ENCODE measurements at regions not wholly inside any gene's neighbourhood (a gene's known extent, or its start where the extent isn't known, plus 50 kb on each side); places are given as distances from the start of the nearest gene placed in this dataset.
"Not testable (repeated sequence)": the region's sequence is repeated elsewhere in the genome, so short reads cannot be mapped to it uniquely, and the experiment has no call there.

DNA sequence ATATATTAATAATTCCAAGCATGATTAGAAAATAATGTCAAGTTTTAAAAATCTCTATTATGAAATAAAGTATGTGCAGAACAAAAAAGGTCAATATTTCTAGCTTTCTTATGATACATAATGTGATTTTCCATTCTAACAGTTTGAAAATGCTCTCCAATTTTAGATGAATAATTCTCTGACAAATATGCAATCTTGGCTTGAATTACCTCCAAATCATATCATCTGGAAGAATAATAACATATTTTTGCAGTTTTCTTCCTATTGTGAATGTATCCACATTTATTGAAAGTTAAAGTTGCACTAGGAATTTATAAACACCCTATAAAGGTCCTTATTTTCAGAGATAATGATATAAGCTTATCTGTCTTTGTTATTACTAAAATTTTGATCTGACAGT lies 548.5 kb upstream of the SLC10A2 start:
- Mint-ChIP-seq H3K27ac (ENCODE audit: unreplicated experiment) (no peak overlapping the region), H3K4me1 (ENCODE audit: low read depth, unreplicated experiment) (peaks cover 21% of the 10 kb centered on the region), H3K4me3 (ENCODE audit: unreplicated experiment) (no peak overlapping the region), H3K36me3 (ENCODE audit: unreplicated experiment) (peaks cover 6% of the 10 kb centered on the region), H3K9me3 (ENCODE audit: unreplicated experiment) (no peaks in the 10 kb centered on the region), H3K27me3 (ENCODE audit: unreplicated experiment) (no peaks in the 10 kb centered on the region)
- TF ChIP-seq, protein P1, sequence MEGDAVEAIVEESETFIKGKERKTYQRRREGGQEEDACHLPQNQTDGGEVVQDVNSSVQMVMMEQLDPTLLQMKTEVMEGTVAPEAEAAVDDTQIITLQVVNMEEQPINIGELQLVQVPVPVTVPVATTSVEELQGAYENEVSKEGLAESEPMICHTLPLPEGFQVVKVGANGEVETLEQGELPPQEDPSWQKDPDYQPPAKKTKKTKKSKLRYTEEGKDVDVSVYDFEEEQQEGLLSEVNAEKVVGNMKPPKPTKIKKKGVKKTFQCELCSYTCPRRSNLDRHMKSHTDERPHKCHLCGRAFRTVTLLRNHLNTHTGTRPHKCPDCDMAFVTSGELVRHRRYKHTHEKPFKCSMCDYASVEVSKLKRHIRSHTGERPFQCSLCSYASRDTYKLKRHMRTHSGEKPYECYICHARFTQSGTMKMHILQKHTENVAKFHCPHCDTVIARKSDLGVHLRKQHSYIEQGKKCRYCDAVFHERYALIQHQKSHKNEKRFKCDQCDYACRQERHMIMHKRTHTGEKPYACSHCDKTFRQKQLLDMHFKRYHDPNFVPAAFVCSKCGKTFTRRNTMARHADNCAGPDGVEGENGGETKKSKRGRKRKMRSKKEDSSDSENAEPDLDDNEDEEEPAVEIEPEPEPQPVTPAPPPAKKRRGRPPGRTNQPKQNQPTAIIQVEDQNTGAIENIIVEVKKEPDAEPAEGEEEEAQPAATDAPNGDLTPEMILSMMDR (IDR thresholded peaks at IDR 0.05; ENCODE audit: partially characterized antibody, unreplicated experiment), result no peak
- no peak for DNase-seq

DNA sequence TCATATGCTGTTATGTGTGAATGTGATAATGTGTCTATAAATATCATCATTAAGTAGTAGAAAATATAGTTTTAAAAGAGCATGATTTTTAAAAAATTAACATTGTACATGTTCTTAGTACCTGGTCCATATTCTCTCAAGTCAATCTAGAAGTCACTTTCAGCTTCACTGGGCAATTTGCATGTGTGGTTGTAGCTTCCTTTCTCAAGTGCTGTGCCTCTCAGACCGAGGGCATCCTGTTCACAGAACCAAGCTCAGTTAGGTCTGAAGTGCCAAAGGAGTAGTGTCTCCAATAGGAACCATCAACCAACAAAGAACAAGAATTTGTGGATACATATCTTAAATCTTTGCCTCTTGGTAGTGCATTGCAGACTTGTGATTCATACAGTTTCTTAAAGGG lies 541.8 kb upstream of the SLC10A2 start:
- Mint-ChIP-seq H3K36me3 (ENCODE audit: unreplicated experiment) (no peaks in the 10 kb centered on the region), H3K27ac (ENCODE audit: unreplicated experiment) (no peak overlapping the region), H3K9me3 (ENCODE audit: unreplicated experiment) (no peaks in the 10 kb centered on the region), H3K4me3 (ENCODE audit: unreplicated experiment) (no peak overlapping the region), H3K4me1 (ENCODE audit: low read depth, unreplicated experiment) (no peaks in the 10 kb centered on the region), H3K27me3 (ENCODE audit: unreplicated experiment) (peaks cover 3% of the 10 kb centered on the region)
- TF ChIP-seq, protein P1 (IDR thresholded peaks at IDR 0.05; ENCODE audit: partially characterized antibody, unreplicated experiment), result no peak
- no peak for DNase-seq

DNA sequence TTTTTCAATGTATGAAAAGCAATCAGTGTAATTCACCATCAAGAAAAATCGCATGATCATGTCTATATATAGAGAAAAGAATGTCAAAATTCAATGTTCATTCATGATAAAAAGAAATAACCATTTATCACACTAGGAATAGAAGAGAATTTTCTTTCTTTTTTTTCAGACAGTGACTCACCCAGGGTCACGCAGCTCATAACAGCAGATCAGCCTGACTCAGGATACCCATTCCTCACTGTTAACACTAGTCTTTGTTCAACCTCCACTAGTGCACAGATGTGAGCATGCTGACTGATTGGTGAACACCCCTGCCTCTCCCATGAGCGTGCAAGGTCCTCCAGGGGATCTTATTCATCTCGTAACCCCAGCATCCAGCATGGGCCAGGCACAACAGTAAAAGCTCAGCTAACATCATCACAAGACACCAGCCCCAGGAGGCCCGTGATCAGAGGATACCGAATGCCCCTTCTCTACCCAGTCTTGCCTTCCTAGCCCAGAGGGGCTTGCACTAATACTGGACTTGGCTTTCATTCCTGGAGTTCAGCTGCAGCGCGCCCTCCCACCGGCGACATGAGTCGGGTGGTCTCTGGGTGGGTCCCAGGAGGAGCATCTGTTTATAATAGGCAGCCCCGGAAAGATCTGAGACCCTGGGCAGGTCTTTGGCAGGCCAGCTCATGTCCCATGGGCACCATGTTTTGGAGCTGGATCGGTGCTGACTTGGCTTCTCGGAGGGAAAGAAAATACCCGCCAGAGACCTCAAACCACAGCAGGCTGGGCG lies 539.5 kb upstream of the SLC10A2 start:
- Mint-ChIP-seq H3K27me3 (ENCODE audit: unreplicated experiment) (peaks cover 3% of the 10 kb centered on the region), H3K36me3 (ENCODE audit: unreplicated experiment) (no peaks in the 10 kb centered on the region), H3K4me3 (ENCODE audit: unreplicated experiment) (no peak overlapping the region), H3K4me1 (ENCODE audit: low read depth, unreplicated experiment) (no peaks in the 10 kb centered on the region), H3K27ac (ENCODE audit: unreplicated experiment) (no peak overlapping the region), H3K9me3 (ENCODE audit: unreplicated experiment) (no peaks in the 10 kb centered on the region)
- DNase-seq, result no peak
- TF ChIP-seq, protein P1 (IDR thresholded peaks at IDR 0.05; ENCODE audit: partially characterized antibody, unreplicated experiment), result no peak

- H3K4me1 Mint-ChIP-seq (ENCODE audit: low read depth, unreplicated experiment); H3K27ac Mint-ChIP-seq (ENCODE audit: unreplicated experiment); H3K36me3 Mint-ChIP-seq (ENCODE audit: unreplicated experiment); DNase-seq; H3K4me3 Mint-ChIP-seq (ENCODE audit: unreplicated experiment); H3K9me3 Mint-ChIP-seq (ENCODE audit: unreplicated experiment); H3K27me3 Mint-ChIP-seq (ENCODE audit: unreplicated experiment): not testable (repeated sequence)
Measured at GRCh38 chr13:103599870-103600269, 533.7 kb upstream of the SLC10A2 start.

DNA sequence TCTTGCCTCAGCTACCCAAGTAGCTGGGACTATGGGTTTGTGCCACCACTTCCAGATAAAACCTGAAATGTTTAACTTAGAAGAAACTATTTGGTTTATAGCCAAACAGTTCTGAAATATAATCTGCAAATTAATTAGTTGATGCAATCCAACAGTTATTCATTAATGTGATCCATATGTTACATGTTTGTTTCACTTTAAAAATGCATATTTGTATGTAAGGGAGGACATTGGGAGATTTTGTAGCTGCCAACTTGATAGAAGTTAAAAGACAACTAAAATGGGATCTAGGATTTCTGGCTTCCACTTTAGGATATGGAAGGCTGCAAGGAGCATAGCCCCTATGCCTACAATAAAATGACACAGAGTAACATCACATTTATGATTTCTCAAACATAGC lies 532.5 kb upstream of the SLC10A2 start:
- DNase-seq, result no peak
- no peak overlapping the region for H3K4me3 Mint-ChIP-seq (ENCODE audit: unreplicated experiment)
- TF ChIP-seq, protein P1 (IDR thresholded peaks at IDR 0.05; ENCODE audit: partially characterized antibody, unreplicated experiment), result no peak
- no peaks in the 10 kb centered on the region for H3K4me1 Mint-ChIP-seq (ENCODE audit: low read depth, unreplicated experiment)
- H3K36me3 Mint-ChIP-seq (ENCODE audit: unreplicated experiment), result no peaks in the 10 kb centered on the region
- no peaks in the 10 kb centered on the region for H3K9me3 Mint-ChIP-seq (ENCODE audit: unreplicated experiment)
- H3K27ac Mint-ChIP-seq (ENCODE audit: unreplicated experiment), result no peak overlapping the region
- H3K27me3 Mint-ChIP-seq (ENCODE audit: unreplicated experiment), result no peaks in the 10 kb centered on the region
